Ishikawa (cell line): ENCODE measurements at regions not wholly inside any gene's neighbourhood (a gene's known extent, or its start where the extent isn't known, plus 50 kb on each side); places are given as distances from the start of the nearest gene placed in this dataset.

Source experiments
- CEBPB ChIP-seq: IDR thresholded peaks from 2 replicates; pipeline ENCODE4 v1.6.1; 2012
- CREB1 ChIP-seq: IDR thresholded peaks from 2 replicates; pipeline ENCODE4 v1.6.1; 2012; ENCODE audit warnings: low read depth
- EGR1 ChIP-seq: IDR thresholded peaks from 2 replicates; pipeline ENCODE4 v1.6.1; 2012
- EP300 ChIP-seq: IDR thresholded peaks from 2 replicates; pipeline ENCODE4 v1.6.1; 2012; ENCODE audit warnings: borderline replicate concordance
- FOXM1 ChIP-seq: IDR thresholded peaks from 2 replicates; pipeline ENCODE4 v1.6.1; 2012; ENCODE audit warnings: low read depth, borderline replicate concordance
- NFIC ChIP-seq: IDR thresholded peaks from 2 replicates; pipeline ENCODE4 v1.6.1; 2012
- RAD21 ChIP-seq: IDR thresholded peaks from 2 replicates; pipeline ENCODE4 v1.6.1; 2012; ENCODE audit warnings: low read depth
- TAF1 ChIP-seq: IDR thresholded peaks from 2 replicates; pipeline ENCODE4 v1.6.1; 2012; ENCODE audit warnings: low read depth, mild to moderate bottlenecking
- TCF12 ChIP-seq: IDR thresholded peaks from 2 replicates; pipeline ENCODE4 v1.6.1; 2012; ENCODE audit warnings: low read depth
- TEAD4 ChIP-seq: IDR thresholded peaks from 2 replicates; pipeline ENCODE4 v1.6.1; 2012
- YY1 ChIP-seq: IDR thresholded peaks from 2 replicates; pipeline ENCODE4 v1.6.1; 2012; ENCODE audit warnings: low read depth
- TF ChIP-seq, protein P1 (sequence below): IDR thresholded peaks from 2 replicates; pipeline ENCODE4 v1.6.1; 2012
- TF ChIP-seq, protein P2 (sequence below): IDR thresholded peaks from 2 replicates; pipeline ENCODE4 v1.6.1; 2012; ENCODE audit warnings: low read depth, mild to moderate bottlenecking
- TF ChIP-seq, protein P3 (sequence below): IDR thresholded peaks from 2 replicates; pipeline ENCODE4 v1.6.1; 2012

DNA sequence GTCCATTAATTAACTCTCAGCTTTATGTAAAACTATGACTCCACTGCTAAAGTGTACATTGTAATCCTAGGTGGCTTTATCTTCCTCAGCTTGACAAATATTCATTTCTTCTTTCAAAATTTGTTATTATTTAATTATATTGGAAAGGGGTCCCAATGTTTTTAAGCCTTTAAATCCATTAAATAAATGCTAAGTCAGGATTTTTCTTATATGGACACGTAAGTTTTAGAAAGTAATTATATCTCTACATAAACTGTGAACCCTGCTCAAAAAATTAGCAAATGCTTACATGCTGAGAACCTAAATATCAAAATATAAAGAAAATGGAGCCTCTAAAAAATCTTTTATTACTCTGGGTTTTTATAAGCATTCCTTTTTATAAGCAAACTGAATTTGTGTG lies 78.2 kb upstream of the MIR17HG start:
- TF ChIP-seq EP300 (no peak), RAD21 (no peak), YY1 (no peak), EGR1 (no peak), TEAD4 (no peak), CEBPB (no peak), NFIC (no peak), TCF12 (no peak), TAF1 (no peak), FOXM1 (no peak), CREB1 (no peak)
- TF ChIP-seq, protein P1, sequence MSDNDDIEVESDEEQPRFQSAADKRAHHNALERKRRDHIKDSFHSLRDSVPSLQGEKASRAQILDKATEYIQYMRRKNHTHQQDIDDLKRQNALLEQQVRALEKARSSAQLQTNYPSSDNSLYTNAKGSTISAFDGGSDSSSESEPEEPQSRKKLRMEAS, result no peak
- TF ChIP-seq, protein P2, sequence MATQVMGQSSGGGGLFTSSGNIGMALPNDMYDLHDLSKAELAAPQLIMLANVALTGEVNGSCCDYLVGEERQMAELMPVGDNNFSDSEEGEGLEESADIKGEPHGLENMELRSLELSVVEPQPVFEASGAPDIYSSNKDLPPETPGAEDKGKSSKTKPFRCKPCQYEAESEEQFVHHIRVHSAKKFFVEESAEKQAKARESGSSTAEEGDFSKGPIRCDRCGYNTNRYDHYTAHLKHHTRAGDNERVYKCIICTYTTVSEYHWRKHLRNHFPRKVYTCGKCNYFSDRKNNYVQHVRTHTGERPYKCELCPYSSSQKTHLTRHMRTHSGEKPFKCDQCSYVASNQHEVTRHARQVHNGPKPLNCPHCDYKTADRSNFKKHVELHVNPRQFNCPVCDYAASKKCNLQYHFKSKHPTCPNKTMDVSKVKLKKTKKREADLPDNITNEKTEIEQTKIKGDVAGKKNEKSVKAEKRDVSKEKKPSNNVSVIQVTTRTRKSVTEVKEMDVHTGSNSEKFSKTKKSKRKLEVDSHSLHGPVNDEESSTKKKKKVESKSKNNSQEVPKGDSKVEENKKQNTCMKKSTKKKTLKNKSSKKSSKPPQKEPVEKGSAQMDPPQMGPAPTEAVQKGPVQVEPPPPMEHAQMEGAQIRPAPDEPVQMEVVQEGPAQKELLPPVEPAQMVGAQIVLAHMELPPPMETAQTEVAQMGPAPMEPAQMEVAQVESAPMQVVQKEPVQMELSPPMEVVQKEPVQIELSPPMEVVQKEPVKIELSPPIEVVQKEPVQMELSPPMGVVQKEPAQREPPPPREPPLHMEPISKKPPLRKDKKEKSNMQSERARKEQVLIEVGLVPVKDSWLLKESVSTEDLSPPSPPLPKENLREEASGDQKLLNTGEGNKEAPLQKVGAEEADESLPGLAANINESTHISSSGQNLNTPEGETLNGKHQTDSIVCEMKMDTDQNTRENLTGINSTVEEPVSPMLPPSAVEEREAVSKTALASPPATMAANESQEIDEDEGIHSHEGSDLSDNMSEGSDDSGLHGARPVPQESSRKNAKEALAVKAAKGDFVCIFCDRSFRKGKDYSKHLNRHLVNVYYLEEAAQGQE, result no peak
- TF ChIP-seq, protein P3, sequence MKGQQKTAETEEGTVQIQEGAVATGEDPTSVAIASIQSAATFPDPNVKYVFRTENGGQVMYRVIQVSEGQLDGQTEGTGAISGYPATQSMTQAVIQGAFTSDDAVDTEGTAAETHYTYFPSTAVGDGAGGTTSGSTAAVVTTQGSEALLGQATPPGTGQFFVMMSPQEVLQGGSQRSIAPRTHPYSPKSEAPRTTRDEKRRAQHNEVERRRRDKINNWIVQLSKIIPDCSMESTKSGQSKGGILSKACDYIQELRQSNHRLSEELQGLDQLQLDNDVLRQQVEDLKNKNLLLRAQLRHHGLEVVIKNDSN, result no peak
